ENCODE measurements at regions not wholly inside any gene's neighbourhood (a gene's known extent, or its start where the extent isn't known, plus 50 kb on each side); places are given as distances from the start of the nearest gene placed in this dataset.
"Not testable (repeated sequence)": the region's sequence is repeated elsewhere in the genome, so short reads cannot be mapped to it uniquely, and the experiment has no call there.

DNA sequence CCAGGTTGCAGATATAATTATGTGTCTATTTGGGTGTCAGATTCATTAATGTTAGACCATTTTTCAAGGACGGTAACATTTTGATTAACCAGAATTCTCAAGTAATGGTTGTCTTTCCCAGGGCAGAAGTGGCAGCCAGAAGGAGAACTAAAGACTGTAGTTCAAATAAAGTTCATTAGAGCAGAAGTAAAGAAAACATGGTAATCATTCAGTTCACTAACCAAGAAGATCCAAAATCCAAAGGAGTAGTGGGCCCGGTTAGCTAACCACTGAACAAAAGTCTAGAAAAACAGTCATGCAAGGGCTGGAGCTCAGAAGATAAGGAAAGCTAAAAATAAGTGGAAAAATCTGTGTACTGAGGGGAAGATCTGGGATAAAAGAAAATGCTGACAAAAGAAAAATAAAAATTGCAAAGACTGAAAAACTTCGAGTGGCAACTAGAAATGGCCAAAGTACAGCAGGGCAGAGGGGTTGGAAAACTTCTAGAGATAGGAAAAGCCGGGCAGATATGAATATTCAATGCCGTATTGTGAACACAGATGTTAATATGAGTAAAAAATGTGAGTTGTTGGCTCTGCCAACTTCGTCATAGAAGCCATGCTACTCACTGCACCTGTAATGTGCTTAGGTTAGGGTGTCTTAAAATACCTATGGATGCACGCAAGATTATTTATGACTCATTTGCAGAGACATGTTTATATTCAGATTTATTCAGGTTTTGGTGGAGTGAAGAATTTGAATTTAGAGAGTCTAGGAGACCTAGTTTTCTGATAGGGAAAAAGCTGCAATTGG, 925.9 kb downstream of the LTN1 start:
- Mint-ChIP-seq H3K4me3 (no peak overlapping the region), H3K36me3 (peaks cover 4% of the 10 kb centered on the region), H3K9me3 (peaks cover 1% of the 10 kb centered on the region), H3K27me3 (ENCODE audit: low read depth) (no peaks in the 10 kb centered on the region), H3K4me1 (peaks cover 54% of the 10 kb centered on the region), H3K27ac (peak overlapping the region; percentile 81)
- DNase-seq (ENCODE audit: low spot score in 2 of 2, unreplicated experiment in 2 of 2), result no peak
- TF ChIP-seq, protein P1, sequence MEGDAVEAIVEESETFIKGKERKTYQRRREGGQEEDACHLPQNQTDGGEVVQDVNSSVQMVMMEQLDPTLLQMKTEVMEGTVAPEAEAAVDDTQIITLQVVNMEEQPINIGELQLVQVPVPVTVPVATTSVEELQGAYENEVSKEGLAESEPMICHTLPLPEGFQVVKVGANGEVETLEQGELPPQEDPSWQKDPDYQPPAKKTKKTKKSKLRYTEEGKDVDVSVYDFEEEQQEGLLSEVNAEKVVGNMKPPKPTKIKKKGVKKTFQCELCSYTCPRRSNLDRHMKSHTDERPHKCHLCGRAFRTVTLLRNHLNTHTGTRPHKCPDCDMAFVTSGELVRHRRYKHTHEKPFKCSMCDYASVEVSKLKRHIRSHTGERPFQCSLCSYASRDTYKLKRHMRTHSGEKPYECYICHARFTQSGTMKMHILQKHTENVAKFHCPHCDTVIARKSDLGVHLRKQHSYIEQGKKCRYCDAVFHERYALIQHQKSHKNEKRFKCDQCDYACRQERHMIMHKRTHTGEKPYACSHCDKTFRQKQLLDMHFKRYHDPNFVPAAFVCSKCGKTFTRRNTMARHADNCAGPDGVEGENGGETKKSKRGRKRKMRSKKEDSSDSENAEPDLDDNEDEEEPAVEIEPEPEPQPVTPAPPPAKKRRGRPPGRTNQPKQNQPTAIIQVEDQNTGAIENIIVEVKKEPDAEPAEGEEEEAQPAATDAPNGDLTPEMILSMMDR (IDR thresholded peaks at IDR 0.05; ENCODE audit: unreplicated experiment), result no peak

DNA sequence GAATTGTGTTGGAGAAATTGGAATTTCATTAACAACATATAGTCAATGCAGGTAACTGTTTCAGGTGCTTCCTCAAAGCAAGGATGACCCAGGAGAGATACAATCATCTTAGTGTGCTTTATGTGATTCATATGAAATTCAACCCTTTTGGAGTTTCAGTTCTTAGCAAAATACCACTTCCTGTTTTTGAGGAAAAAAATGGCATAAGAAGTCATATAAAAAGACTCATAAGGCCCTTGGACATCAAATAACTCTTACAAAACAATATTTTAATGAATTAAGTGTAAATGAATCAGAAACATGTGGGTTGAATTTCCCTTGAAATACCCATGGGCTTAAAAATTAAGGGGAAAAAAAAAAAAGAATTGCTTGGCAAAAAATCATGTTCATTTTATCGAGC, 926.6 kb downstream of the LTN1 start:
- H3K27me3 Mint-ChIP-seq (ENCODE audit: low read depth), result no peaks in the 10 kb centered on the region
- H3K9me3 Mint-ChIP-seq, result no peaks in the 10 kb centered on the region
- no peak overlapping the region for H3K4me3 Mint-ChIP-seq
- peaks cover 2% of the 10 kb centered on the region for H3K36me3 Mint-ChIP-seq
- TF ChIP-seq, protein P1 (IDR thresholded peaks at IDR 0.05; ENCODE audit: unreplicated experiment), result no peak
- peaks cover 59% of the 10 kb centered on the region for H3K4me1 Mint-ChIP-seq
- peak overlapping the region; percentile 50 for H3K27ac Mint-ChIP-seq
- DNase-seq (ENCODE audit: low spot score in 2 of 2, unreplicated experiment in 2 of 2), result no peak

DNA sequence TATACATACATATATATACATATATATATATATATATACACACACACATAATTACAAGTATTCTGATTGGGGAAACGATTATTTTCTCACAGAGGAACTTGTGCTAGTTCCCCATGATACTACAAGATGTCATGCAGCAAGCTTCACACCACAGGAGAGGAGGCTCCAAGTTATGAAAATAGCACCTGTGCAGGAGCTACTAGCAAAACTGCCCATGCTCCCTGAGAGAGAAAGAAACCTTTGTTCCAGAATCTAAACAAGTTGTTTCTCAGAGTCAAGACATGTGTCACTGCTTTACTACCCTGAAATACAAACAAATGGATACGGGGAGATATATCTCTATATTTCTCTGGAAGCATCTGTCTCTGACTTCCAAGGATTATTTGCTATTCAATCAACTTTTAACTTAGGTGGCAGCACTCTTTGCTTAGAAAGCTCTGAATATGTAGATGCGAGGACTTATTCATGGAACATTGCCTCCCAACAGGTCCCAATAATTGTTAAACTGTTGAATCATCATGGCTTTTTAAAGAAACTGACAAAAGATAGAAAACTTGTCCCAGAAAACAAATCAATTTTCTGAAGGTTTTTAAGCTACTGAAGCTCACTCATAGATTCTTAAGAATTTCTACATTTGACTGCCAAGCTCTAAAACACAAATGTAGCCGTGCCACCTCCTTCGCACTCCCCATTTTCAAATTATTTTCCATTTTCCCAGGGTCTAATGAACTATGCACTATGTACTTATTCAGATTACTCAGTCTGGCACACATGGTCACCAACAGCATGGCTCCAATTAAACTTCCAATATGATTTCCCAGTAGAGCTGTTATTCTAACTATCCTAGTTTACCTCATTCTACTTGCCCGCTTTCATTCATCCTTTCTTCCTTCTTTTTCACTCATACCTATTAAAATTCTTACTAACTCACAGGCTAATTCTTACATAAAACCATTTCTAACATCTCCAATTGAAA, 929.1 kb downstream of the LTN1 start:
- Mint-ChIP-seq H3K4me3 (no peak overlapping the region), H3K9me3 (no peaks in the 10 kb centered on the region), H3K27me3 (ENCODE audit: low read depth) (no peaks in the 10 kb centered on the region), H3K4me1 (peaks cover 42% of the 10 kb centered on the region), H3K27ac (no peak overlapping the region), H3K36me3 (peaks cover 6% of the 10 kb centered on the region)
- TF ChIP-seq, protein P1 (IDR thresholded peaks at IDR 0.05; ENCODE audit: unreplicated experiment), result no peak
- no peak for DNase-seq (ENCODE audit: low spot score in 2 of 2, unreplicated experiment in 2 of 2)

DNA sequence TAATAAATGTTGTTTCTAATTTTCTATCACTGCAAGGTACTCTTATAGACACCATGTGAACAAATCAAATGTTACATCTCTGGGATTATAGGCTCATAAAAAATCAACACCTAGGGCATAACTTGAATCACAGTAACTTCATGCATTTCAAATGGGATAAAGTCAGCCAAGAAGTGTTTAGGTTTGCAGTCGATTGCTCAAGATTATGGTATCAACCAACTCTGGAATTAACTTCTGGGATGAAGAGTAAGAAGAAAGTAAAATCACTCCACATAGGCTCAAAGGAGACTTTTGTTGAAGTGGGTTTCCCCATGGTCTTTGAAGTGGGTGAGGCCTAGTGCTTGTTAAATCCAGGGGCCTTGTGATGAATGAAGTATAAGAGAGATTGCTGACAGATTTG, 939.7 kb downstream of the LTN1 start:
- H3K36me3 Mint-ChIP-seq; H3K27me3 Mint-ChIP-seq (ENCODE audit: low read depth); DNase-seq (ENCODE audit: low spot score in 2 of 2, unreplicated experiment in 2 of 2); H3K4me3 Mint-ChIP-seq; H3K9me3 Mint-ChIP-seq: not testable (repeated sequence)
- Mint-ChIP-seq H3K4me1 (peaks cover 59% of the 10 kb centered on the region), H3K27ac (peak overlapping the region; percentile 83)

DNA sequence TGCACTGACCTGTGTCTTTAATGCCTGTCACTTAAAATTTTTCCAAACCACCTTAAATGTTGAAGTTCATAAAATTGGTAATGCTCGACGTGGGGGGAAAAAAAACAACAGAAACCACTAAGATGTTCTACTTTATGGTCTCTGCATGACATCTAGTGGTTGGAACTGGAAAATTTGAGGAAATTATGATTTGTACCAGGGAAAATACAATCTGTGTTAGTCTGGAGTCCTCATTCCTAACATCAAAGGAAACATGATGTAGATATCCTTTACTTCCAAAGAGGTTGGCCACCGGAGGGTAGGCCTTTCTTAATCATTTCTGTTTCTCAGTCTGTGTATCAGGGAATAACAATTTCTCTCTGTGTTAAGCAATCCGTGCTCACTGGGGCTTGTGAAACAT, 941.0 kb downstream of the LTN1 start:
- H3K4me3 Mint-ChIP-seq, result not testable (repeated sequence)

DNA sequence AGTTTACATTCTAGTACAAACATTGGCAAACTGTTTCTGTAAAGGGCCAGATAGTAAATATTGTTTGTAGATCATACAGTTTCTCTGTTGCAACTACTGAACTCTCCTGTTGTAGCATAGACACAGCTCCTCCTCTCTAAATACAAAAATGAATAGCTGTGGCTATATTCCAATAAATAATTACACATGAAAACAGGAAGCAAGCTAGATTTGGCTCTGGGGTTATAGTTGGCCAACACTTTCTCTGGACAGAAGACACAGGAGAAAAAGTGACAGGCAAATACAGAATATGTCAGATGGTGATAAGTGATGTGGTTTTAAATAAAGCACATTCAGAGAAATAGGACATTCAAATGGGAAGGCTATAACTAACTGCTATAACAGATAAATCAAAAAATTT, 957.0 kb downstream of the LTN1 start:
- not testable (repeated sequence) for H3K27ac Mint-ChIP-seq; H3K4me1 Mint-ChIP-seq; H3K27me3 Mint-ChIP-seq (ENCODE audit: low read depth); H3K4me3 Mint-ChIP-seq; DNase-seq (ENCODE audit: low spot score in 2 of 2, unreplicated experiment in 2 of 2)
- Mint-ChIP-seq H3K36me3 (peaks cover 27% of the 10 kb centered on the region), H3K9me3 (peaks cover 61% of the 10 kb centered on the region)

More for the DNA sequence above, 941.0 kb downstream of the LTN1 start:
- H3K4me1 Mint-ChIP-seq, result peaks cover 55% of the 10 kb centered on the region
- H3K9me3 Mint-ChIP-seq; H3K27me3 Mint-ChIP-seq (ENCODE audit: low read depth); DNase-seq (ENCODE audit: low spot score in 2 of 2, unreplicated experiment in 2 of 2); H3K36me3 Mint-ChIP-seq: not testable (repeated sequence)
- TF ChIP-seq, protein P1 (IDR thresholded peaks at IDR 0.05; ENCODE audit: unreplicated experiment), result peak; percentile 70
- H3K27ac Mint-ChIP-seq, result peak overlapping the region; percentile 36

DNA sequence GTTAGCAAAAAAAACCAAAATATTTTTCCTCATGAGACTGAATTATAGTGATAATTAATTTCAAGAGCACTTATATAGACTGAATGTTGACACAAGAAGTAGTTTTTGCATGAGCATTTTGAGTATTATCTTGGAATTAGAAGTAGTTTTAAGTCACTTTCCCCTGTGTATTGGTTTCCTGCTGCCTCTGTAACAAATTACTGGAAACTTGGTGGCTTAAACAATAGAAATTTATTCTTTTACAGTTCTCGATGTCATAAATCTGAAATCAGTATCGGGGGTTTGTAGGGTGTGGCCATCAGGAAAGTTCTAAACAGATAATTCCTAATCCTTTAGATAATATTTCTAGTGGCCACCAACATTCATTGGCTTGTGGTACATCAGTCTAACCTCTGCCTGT, 957.8 kb downstream of the LTN1 start:
- not testable (repeated sequence) for H3K4me3 Mint-ChIP-seq; H3K27me3 Mint-ChIP-seq (ENCODE audit: low read depth); DNase-seq (ENCODE audit: low spot score in 2 of 2, unreplicated experiment in 2 of 2); H3K27ac Mint-ChIP-seq; H3K4me1 Mint-ChIP-seq
- peaks cover 56% of the 10 kb centered on the region for H3K9me3 Mint-ChIP-seq
- peaks cover 28% of the 10 kb centered on the region for H3K36me3 Mint-ChIP-seq

DNA sequence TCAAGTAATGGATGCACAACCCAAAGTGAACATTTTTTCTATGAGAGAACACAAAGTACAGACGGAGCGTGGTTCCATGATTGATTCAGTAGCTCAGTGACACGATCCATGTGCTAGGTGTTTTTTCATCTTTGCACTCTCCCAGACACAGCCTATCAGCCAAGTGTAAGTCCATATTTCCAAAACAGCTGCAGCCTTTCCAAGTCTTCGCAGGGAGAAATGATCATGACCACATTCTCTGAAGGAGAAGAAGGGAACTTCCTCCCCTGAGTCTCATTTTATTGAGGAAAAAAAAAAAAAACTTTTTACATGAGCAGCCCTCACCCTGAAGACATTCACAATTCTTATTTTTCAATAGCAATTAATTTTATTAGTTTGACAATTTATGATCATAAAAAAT, 958.3 kb downstream of the LTN1 start:
- not testable (repeated sequence) for H3K27me3 Mint-ChIP-seq (ENCODE audit: low read depth); H3K4me1 Mint-ChIP-seq

DNA sequence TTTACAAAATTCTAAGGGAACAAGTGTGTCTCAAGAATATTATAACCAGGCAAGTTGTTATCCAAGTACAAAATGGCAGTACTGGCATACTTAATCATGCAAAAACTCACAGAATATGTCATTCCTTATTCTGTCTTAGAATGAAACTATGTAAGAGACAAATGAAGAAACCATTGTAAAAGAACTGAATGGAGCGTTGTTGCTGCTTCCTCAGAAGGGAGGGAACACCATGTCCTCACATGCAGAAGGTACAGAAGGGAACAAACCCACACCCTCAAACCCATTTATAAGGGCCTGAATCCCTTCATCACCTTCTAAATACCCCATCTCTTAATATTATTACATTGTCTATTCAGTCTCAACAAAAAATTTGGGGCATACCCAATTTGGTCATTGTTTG, 960.0 kb downstream of the LTN1 start:
- not testable (repeated sequence) for H3K27me3 Mint-ChIP-seq (ENCODE audit: low read depth); H3K4me3 Mint-ChIP-seq; H3K27ac Mint-ChIP-seq; H3K4me1 Mint-ChIP-seq; DNase-seq (ENCODE audit: low spot score in 2 of 2, unreplicated experiment in 2 of 2)
- Mint-ChIP-seq H3K9me3 (peaks cover 44% of the 10 kb centered on the region), H3K36me3 (peaks cover 23% of the 10 kb centered on the region)

More for the DNA sequence above, 958.3 kb downstream of the LTN1 start:
- not testable (repeated sequence) for H3K27ac Mint-ChIP-seq; H3K4me3 Mint-ChIP-seq; DNase-seq (ENCODE audit: low spot score in 2 of 2, unreplicated experiment in 2 of 2)
- Mint-ChIP-seq H3K36me3 (peaks cover 29% of the 10 kb centered on the region), H3K9me3 (peaks cover 54% of the 10 kb centered on the region)

All from mesothelial cell of epicardium (in vitro differentiated cells).